Calu3 (cell line): ENCODE measurements at regions not wholly inside any gene's neighbourhood (a gene's known extent, or its start where the extent isn't known, plus 50 kb on each side); places are given as distances from the start of the nearest gene placed in this dataset.

Source experiments
- BruUV-seq: library from RNA; stranded (reverse); fragments of 400-500 nt; replicated peaks from 2 replicates; lab custom pipeline; 2021; lab: Mats Ljungman, UMichigan
- CTCF ChIA-PET: fragments of 300-600 bp; sonication (Branson Sonifier 250); formaldehyde crosslinking; loops from one replicate; lab custom pipeline; 2022; ENCODE audit warnings: antibody characterized with exemption; lab: Charles Lee
- DNase-seq: peaks from one replicate; pipeline ENCODE4 v3.0.0; 2022
- H3K27ac Mint-ChIP-seq: one replicate; pipeline ENCODE4 v1.8.0; 2022; ENCODE audit warnings: mixed read lengths; ENCODE audit not compliant: unreplicated experiment
- H3K27me3 Mint-ChIP-seq: one replicate; pipeline ENCODE4 v1.8.0; 2022; ENCODE audit warnings: mixed read lengths; ENCODE audit not compliant: unreplicated experiment
- H3K36me3 Mint-ChIP-seq: one replicate; pipeline ENCODE4 v1.8.0; 2022; ENCODE audit warnings: mild to moderate bottlenecking, moderate library complexity, mixed read lengths; ENCODE audit not compliant: insufficient read depth, unreplicated experiment
- H3K4me1 Mint-ChIP-seq: one replicate; pipeline ENCODE4 v1.8.0; 2022; ENCODE audit warnings: mild to moderate bottlenecking, low read depth, mixed read lengths; ENCODE audit not compliant: unreplicated experiment
- H3K4me3 Mint-ChIP-seq: one replicate; pipeline ENCODE4 v1.8.0; 2022; ENCODE audit warnings: mild to moderate bottlenecking, low read depth, moderate library complexity, mixed read lengths; ENCODE audit not compliant: unreplicated experiment
- H3K9me3 Mint-ChIP-seq: one replicate; pipeline ENCODE4 v1.8.0; 2022; ENCODE audit warnings: low read depth, mixed read lengths; ENCODE audit not compliant: unreplicated experiment
- intact Hi-C: fragments of 100-400 bp; cut with micrococcal nuclease; formaldehyde crosslinking; loops from one replicate; pipeline ENCODE4 v1.10.0; 2022; ENCODE audit not compliant: unreplicated experiment
- TF ChIP-seq, protein P1 (sequence below): fragments of 200-600 bp; IDR thresholded peaks from one replicate; pipeline ENCODE4 v1.8.0; 2022; ENCODE audit warnings: antibody characterized with exemption; ENCODE audit not compliant: unreplicated experiment

GRCh38 chr2:21418456-21418855 is 294.7 kb downstream of the TDRD15 start:
- DNase-seq, result no peak
- CTCF ChIA-PET, result no interaction called here
- Mint-ChIP-seq H3K27me3 (no peaks in the 10 kb centered on the region), H3K4me1 (no peaks in the 10 kb centered on the region), H3K27ac (no peak overlapping the region), H3K4me3 (no peak overlapping the region), H3K9me3 (peaks cover 9% of the 10 kb centered on the region), H3K36me3 (no peaks in the 10 kb centered on the region)
- intact Hi-C loops, result no loop called here
- no TSS peak for BruUV-seq
- TF ChIP-seq, protein P1, sequence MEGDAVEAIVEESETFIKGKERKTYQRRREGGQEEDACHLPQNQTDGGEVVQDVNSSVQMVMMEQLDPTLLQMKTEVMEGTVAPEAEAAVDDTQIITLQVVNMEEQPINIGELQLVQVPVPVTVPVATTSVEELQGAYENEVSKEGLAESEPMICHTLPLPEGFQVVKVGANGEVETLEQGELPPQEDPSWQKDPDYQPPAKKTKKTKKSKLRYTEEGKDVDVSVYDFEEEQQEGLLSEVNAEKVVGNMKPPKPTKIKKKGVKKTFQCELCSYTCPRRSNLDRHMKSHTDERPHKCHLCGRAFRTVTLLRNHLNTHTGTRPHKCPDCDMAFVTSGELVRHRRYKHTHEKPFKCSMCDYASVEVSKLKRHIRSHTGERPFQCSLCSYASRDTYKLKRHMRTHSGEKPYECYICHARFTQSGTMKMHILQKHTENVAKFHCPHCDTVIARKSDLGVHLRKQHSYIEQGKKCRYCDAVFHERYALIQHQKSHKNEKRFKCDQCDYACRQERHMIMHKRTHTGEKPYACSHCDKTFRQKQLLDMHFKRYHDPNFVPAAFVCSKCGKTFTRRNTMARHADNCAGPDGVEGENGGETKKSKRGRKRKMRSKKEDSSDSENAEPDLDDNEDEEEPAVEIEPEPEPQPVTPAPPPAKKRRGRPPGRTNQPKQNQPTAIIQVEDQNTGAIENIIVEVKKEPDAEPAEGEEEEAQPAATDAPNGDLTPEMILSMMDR, result no peak

GRCh38 chr2:21420553-21421335 is 297.0 kb downstream of the TDRD15 start:
- no peaks in the 10 kb centered on the region for H3K36me3 Mint-ChIP-seq
- no peak overlapping the region for H3K4me3 Mint-ChIP-seq
- CTCF ChIA-PET, result no interaction called here
- no peak for DNase-seq
- H3K27ac Mint-ChIP-seq, result no peak overlapping the region
- no TSS peak for BruUV-seq
- intact Hi-C loops, result no loop called here
- H3K4me1 Mint-ChIP-seq, result no peaks in the 10 kb centered on the region
- peaks cover 8% of the 10 kb centered on the region for H3K9me3 Mint-ChIP-seq
- TF ChIP-seq, protein P1, result no peak
- H3K27me3 Mint-ChIP-seq, result no peaks in the 10 kb centered on the region

- Mint-ChIP-seq H3K27me3 (no peaks in the 10 kb centered on the region), H3K27ac (no peak overlapping the region), H3K4me1 (no peaks in the 10 kb centered on the region), H3K36me3 (no peaks in the 10 kb centered on the region), H3K4me3 (no peak overlapping the region), H3K9me3 (peaks cover 7% of the 10 kb centered on the region)
- DNase-seq, result peak; percentile 29
- CTCF ChIA-PET, result no interaction called here
- BruUV-seq, result no TSS peak
- intact Hi-C loops, result no loop called here
- TF ChIP-seq, protein P1, result no peak
Measured at GRCh38 chr2:21422050-21422449, 298.3 kb downstream of the TDRD15 start.

GRCh38 chr2:21422724-21423522 is 299.2 kb downstream of the TDRD15 start:
- no peaks in the 10 kb centered on the region for H3K27me3 Mint-ChIP-seq
- no peaks in the 10 kb centered on the region for H3K4me1 Mint-ChIP-seq
- CTCF ChIA-PET, result no interaction called here
- no peaks in the 10 kb centered on the region for H3K36me3 Mint-ChIP-seq
- DNase-seq, result no peak
- intact Hi-C loops, result no loop called here
- no TSS peak for BruUV-seq
- TF ChIP-seq, protein P1, result no peak
- H3K4me3 Mint-ChIP-seq, result no peak overlapping the region
- no peak overlapping the region for H3K27ac Mint-ChIP-seq
- peaks cover 9% of the 10 kb centered on the region for H3K9me3 Mint-ChIP-seq
